ENCODE measurements at regions not wholly inside any gene's neighbourhood (a gene's known extent, or its start where the extent isn't known, plus 50 kb on each side); places are given as distances from the start of the nearest gene placed in this dataset.

GRCh38 chr15:81514725-81515124, 140.7 kb upstream of the TMC3 start:
- Histone ChIP-seq H3K27ac (ENCODE audit: low read length) (no peak overlapping the region), H3K4me2 (ENCODE audit: low read depth, low read length) (no peak overlapping the region), H3K9me3 (replicated peaks; ENCODE audit: insufficient read depth, low read length) (no peaks in the 10 kb centered on the region), H3K79me2 (ENCODE audit: low read length) (no peaks in the 10 kb centered on the region), H3K36me3 (replicated peaks; ENCODE audit: insufficient read depth, low read length) (no peaks in the 10 kb centered on the region), H4K20me1 (ENCODE audit: insufficient read depth, low read length) (no peaks in the 10 kb centered on the region), H3K4me1 (ENCODE audit: low read length) (no peaks in the 10 kb centered on the region), H2AFZ (ENCODE audit: low read length) (no peak overlapping the region), H3F3A (ENCODE audit: insufficient read depth, low read length) (no peaks in the 10 kb centered on the region), H3K27me3 (replicated peaks; ENCODE audit: insufficient read depth, low read length) (no peaks in the 10 kb centered on the region), H3K9ac (ENCODE audit: low read length) (no peak overlapping the region), H3K4me3 (ENCODE audit: low read length) (no peak overlapping the region), H3K9me2 (replicated peaks; ENCODE audit: insufficient read depth, low read length) (no peaks in the 10 kb centered on the region)
- no peak for DNase-seq
- TF ChIP-seq EZH2phosphoT487 (IDR thresholded peaks at IDR 0.05; ENCODE audit: low read length) (no peak), CTCF (IDR thresholded peaks at IDR 0.05; ENCODE audit: low read length) (no peak), EZH2 (optimal IDR thresholded peaks at IDR 0.05; ENCODE audit: low read depth, low read length) (no peak)

DNA sequence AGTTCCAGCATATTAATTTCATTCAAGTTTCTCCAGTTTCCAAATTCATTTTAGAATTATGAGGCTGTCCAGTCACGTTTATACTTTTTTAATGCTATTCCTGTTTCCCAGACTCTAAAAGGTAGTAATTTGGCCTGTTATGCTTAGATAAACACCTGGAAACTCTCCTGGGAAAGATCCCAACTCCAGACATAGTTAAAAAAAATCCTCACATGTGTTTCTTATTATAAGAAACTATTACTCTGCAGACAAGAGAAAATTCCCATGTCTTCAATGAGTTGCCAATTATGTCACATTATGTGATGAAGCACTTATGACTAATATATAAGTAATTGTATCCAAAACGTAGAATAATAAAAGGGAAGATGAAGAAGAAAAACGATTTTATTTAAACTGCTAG, 137.1 kb upstream of the TMC3 start:
- no peak for DNase-seq
- Histone ChIP-seq H4K20me1 (ENCODE audit: insufficient read depth, low read length) (no peaks in the 10 kb centered on the region), H3K9ac (ENCODE audit: low read length) (no peak overlapping the region), H3K79me2 (ENCODE audit: low read length) (no peaks in the 10 kb centered on the region), H3K27ac (ENCODE audit: low read length) (no peak overlapping the region), H3K9me3 (replicated peaks; ENCODE audit: insufficient read depth, low read length) (no peaks in the 10 kb centered on the region), H3K9me2 (replicated peaks; ENCODE audit: insufficient read depth, low read length) (no peaks in the 10 kb centered on the region), H3F3A (ENCODE audit: insufficient read depth, low read length) (no peaks in the 10 kb centered on the region), H3K4me1 (ENCODE audit: low read length) (no peaks in the 10 kb centered on the region), H3K4me2 (ENCODE audit: low read depth, low read length) (no peak overlapping the region), H3K27me3 (replicated peaks; ENCODE audit: insufficient read depth, low read length) (no peaks in the 10 kb centered on the region), H3K4me3 (ENCODE audit: low read length) (no peak overlapping the region), H3K36me3 (replicated peaks; ENCODE audit: insufficient read depth, low read length) (no peaks in the 10 kb centered on the region), H2AFZ (ENCODE audit: low read length) (no peak overlapping the region)
- TF ChIP-seq CTCF (IDR thresholded peaks at IDR 0.05; ENCODE audit: low read length) (no peak), EZH2 (optimal IDR thresholded peaks at IDR 0.05; ENCODE audit: low read depth, low read length) (no peak), EZH2phosphoT487 (IDR thresholded peaks at IDR 0.05; ENCODE audit: low read length) (no peak)

DNA sequence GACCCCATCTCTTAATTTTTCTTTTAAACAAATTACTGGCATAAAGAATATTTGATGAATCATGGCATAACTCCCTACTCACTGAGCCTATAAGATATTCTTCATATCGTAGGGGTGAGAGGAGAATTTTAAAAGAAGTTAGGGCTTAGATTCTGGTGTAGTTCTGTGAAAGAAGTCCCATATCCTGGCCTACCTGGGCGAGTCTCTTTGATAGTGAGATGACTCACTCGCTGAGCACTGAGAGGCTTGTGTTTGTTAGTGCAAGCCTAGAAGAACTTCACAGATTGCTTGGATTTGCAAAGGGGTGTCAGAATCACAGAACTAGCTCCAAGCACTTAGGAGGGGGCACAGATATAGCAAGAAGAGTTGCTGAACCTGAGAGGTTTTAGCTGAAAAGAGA, 133.8 kb upstream of the TMC3 start:
- Histone ChIP-seq H3K27me3 (replicated peaks; ENCODE audit: insufficient read depth, low read length) (no peaks in the 10 kb centered on the region), H3K9ac (ENCODE audit: low read length) (no peak overlapping the region), H3K4me2 (ENCODE audit: low read depth, low read length) (no peak overlapping the region), H3F3A (ENCODE audit: insufficient read depth, low read length) (no peaks in the 10 kb centered on the region), H3K9me3 (replicated peaks; ENCODE audit: insufficient read depth, low read length) (no peaks in the 10 kb centered on the region), H3K27ac (ENCODE audit: low read length) (no peak overlapping the region), H3K79me2 (ENCODE audit: low read length) (no peaks in the 10 kb centered on the region), H3K9me2 (replicated peaks; ENCODE audit: insufficient read depth, low read length) (no peaks in the 10 kb centered on the region), H3K4me3 (ENCODE audit: low read length) (no peak overlapping the region), H4K20me1 (ENCODE audit: insufficient read depth, low read length) (no peaks in the 10 kb centered on the region), H3K36me3 (replicated peaks; ENCODE audit: insufficient read depth, low read length) (no peaks in the 10 kb centered on the region), H3K4me1 (ENCODE audit: low read length) (no peaks in the 10 kb centered on the region), H2AFZ (ENCODE audit: low read length) (no peak overlapping the region)
- TF ChIP-seq CTCF (IDR thresholded peaks at IDR 0.05; ENCODE audit: low read length): no peak
- TF ChIP-seq EZH2 (optimal IDR thresholded peaks at IDR 0.05; ENCODE audit: low read depth, low read length): no peak
- TF ChIP-seq EZH2phosphoT487 (IDR thresholded peaks at IDR 0.05; ENCODE audit: low read length): no peak
- DNase-seq: no peak

Data from MM.1S (cell line).